GM13977 (cell line): ENCODE measurements at regions not wholly inside any gene's neighbourhood (a gene's known extent, or its start where the extent isn't known, plus 50 kb on each side); places are given as distances from the start of the nearest gene placed in this dataset.

Source experiments
- DNase-seq: peaks from one replicate; pipeline ENCODE4 v3.0.0; 2012; ENCODE audit warnings: low spot score
- in situ Hi-C: fragments of 300-500 bp; cut with MboI; formaldehyde crosslinking; loops from one replicate; pipeline ENCODE4 v1.12.0; 2022; ENCODE audit warnings: low sequenced_read_pairs, low pct_unique_long_range_greater_than_20kb, mixed read lengths, inconsistent platforms; ENCODE audit not compliant: unreplicated experiment
- TF ChIP-seq, protein P1 (sequence below): IDR thresholded peaks from 2 replicates; pipeline ENCODE4 v1.5.1; 2012; ENCODE audit warnings: mild to moderate bottlenecking, control low read depth; ENCODE audit not compliant: insufficient read depth; ENCODE audit errors: extremely low read depth, missing control alignments

DNA sequence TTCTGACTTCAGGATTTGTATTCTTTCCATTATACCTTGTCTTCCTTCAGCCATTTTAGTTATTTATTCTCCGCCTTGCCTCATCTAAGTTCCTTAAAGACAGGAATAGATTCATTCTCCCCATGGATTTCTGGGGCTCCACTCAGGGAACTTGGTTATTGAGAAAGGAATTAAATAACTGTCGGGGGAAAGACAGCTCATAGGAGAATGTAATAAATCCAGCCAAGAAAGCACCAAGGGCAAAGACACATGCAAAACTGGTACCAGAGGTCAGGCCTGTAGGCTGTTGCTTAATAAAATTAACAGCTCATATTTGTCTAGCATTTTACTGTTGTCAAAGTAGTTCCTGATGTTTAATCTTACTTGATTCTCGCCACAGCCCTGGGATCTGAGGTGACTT, 357.2 kb downstream of the TMEM38B start:
- DNase-seq, result no peak
- in situ Hi-C loops, result no loop called here
- TF ChIP-seq, protein P1, sequence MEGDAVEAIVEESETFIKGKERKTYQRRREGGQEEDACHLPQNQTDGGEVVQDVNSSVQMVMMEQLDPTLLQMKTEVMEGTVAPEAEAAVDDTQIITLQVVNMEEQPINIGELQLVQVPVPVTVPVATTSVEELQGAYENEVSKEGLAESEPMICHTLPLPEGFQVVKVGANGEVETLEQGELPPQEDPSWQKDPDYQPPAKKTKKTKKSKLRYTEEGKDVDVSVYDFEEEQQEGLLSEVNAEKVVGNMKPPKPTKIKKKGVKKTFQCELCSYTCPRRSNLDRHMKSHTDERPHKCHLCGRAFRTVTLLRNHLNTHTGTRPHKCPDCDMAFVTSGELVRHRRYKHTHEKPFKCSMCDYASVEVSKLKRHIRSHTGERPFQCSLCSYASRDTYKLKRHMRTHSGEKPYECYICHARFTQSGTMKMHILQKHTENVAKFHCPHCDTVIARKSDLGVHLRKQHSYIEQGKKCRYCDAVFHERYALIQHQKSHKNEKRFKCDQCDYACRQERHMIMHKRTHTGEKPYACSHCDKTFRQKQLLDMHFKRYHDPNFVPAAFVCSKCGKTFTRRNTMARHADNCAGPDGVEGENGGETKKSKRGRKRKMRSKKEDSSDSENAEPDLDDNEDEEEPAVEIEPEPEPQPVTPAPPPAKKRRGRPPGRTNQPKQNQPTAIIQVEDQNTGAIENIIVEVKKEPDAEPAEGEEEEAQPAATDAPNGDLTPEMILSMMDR, result no peak

DNA sequence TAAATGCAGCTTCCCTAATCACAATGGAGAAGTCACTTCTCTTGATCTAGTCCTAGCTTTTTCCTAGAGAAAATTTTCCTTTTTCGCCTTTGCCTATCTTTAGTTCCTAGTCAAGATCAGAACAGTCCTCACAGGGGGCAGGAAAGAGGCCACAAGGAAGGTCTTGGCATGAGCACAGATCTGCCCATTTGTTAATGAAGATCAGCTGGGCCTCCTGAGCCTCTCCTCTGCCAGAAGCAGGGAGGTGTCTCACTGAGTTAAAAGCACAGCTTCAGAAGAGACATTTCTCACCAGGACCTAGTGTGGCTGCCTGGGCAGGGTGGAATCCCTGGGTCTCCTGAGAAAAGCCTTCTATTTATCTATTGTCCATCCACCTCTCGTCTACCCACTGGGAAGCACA, 357.8 kb downstream of the TMEM38B start:
- TF ChIP-seq, protein P1, result no peak
- in situ Hi-C loops, result no loop called here
- DNase-seq, result no peak

DNA sequence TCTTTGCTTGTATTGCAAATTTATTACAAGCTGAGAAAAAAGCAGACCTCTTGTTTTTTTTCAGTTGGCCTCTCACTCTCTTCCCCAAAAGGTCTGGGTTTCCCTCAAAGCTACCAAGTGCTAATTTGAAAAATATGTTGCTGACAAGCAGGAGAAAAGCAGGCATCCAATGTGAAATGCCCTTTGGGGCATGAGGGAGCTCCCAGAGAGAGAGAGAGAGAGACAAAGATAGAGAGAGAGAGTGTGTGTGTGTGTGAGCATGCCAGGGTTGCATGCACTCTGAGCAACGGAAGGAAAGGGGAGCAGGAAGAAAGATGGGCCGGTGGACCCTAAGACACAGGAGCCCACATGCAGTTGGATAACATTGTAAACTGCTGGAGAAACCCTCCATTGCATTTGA, 358.4 kb downstream of the TMEM38B start:
- in situ Hi-C loops, result no loop called here
- DNase-seq, result no peak
- TF ChIP-seq, protein P1, result no peak

DNA sequence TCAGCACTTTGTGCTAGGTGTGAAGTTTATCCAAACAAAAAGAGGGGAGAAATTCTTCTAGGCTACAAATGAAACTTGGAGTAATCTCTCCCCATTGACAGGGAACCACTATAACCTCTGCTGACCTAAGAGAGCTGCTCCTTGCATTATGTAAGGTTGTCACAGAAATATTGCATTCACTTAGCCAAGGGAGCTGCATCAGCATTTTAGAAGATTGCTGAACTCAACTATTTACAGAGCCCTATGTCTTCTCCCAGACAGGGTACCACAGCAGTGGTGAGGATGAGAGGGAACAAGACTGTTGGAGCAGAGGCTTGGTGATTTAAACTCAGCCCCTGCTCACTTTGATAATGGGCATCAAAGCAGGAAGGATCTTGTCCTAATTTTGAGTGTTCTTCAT, 362.0 kb downstream of the TMEM38B start:
- in situ Hi-C loops, result no loop called here
- DNase-seq, result no peak
- TF ChIP-seq, protein P1, result no peak

DNA sequence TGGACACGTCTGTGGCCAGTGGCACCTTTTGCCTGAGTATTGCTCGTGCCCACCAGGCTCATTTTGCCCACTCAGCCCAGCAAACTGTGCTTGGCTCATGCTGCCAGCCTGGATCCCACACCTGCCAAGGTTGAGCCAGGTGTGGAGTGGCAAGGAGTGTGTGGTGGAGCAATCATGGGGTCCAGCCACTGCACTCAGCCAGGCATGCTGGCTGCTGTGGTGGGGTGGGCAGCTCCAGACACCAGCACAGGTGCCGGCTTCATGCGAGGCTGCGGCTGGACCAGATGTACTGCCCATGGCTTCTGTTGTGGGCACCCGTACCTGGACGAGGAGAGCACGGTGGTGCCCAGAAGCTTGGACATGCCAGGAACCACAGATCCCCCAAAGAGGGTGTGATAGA, 364.1 kb downstream of the TMEM38B start:
- TF ChIP-seq, protein P1, result no peak
- DNase-seq, result no peak
- in situ Hi-C loops, result no loop called here

DNA sequence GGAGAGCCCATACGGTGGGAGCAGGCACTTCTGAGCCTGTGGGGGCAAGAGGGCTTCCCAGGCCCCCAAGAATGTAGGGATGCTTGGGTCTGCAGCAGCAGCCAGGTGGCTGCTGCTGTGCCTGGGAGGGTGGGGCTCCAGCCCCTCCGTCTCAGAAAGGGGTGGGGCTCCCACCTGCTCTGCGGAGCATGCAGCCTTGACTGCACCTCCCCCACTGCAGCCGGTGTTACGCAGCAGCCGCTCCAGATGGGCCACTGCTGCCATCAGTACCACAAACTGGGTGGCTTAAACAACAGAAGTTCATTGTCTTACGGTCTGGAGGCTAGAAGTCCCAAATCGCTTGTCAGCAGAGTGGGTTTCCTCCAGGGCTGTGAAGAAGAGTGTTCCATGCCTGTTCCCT, 365.5 kb downstream of the TMEM38B start:
- no peak for DNase-seq
- TF ChIP-seq, protein P1, result no peak
- in situ Hi-C loops, result no loop called here

DNA sequence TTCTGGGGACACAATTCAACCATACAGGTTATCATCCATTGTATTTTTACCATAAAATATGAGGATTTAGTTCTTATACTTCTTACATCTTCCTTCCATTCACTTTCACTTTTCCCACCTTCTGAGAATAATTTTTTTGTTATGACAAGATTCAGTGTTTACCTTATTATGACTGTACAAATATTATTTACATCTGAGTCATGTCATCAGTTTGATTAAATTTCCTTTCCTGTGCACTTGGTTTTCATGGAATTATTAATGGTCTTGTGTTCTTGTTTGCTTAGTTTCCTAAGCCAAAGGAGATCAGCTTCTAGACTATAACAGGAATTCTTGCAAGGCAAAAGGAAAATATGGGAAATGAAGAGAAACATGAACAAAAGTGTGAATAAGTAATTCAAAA, 366.5 kb downstream of the TMEM38B start:
- in situ Hi-C loops, result no loop called here
- TF ChIP-seq, protein P1, result no peak
- no peak for DNase-seq
